K562 (cell line): ENCODE measurements at regions not wholly inside any gene's neighbourhood (a gene's known extent, or its start where the extent isn't known, plus 50 kb on each side); places are given as distances from the start of the nearest gene placed in this dataset.

Experiments
- ATAC-seq: fragments of 200-7000 bp; cut with Tn5 transposase; 3 replicates; pipeline ENCODE4 v1.9.1; 2020; ENCODE audit warnings: moderate library complexity
- BruUV-seq: library from RNA; stranded (reverse); fragments of 400-500 nt; replicated peaks from 2 replicates; lab custom pipeline; 2021; lab: Mats Ljungman, UMichigan
- CTCF ChIA-PET: fragments of 300-600 bp; formaldehyde crosslinking; extraction: SDS; loops from one replicate; lab custom pipeline; 2021; ENCODE audit warnings: low intra/inter-chr PET ratio; lab: Yijun Ruan, JAX
- POLR2A ChIA-PET: fragments of 300-600, 350-650 bp; sonication (Branson Sonifier 250); formaldehyde crosslinking; extraction: SDS; loops from one replicate; lab custom pipeline; 2021; ENCODE audit warnings: antibody characterized with exemption, inconsistent platforms; lab: Yijun Ruan, JAX
- DNase-seq, 4 experiments: peaks; one replicate each; pipeline versions ENCODE4 v3.0.0 to v3.0.0-alpha.2; 2011 to 2018; ENCODE audit warnings: low spot score in 3 of 4, mixed read lengths in 3 of 4; ENCODE audit errors: extremely low read depth in 1 of 4
- FAIRE-seq: peaks from 2 replicates; lab custom pipeline; 2011; peaks lifted over from hg19 to GRCh38; lab: Jason Lieb, UNC
- H2AFZ ChIP-seq: 2 replicates; pipeline ENCODE4 v1.6.0; 2011; ENCODE audit warnings: low read depth, low read length, control low read depth, inconsistent platforms
- H3K27ac ChIP-seq: fragments of 200-600 bp; 3 replicates; pipeline ENCODE4 v1.8.0; 2011; ENCODE audit warnings: low read depth, mild to moderate bottlenecking, control low read depth, inconsistent platforms, low read length, moderate library complexity, mixed read lengths; ENCODE audit errors: extremely low read depth
- H3K27me3 ChIP-seq, 2 experiments: fragments of 300-600 bp in 1 of 2; 2 replicates in 1 of 2; 3 replicates in 1 of 2; pipeline versions ENCODE4 v1.6.0 to v1.8.0; 2011; ENCODE audit warnings: inconsistent platforms in 2 of 2, low read length in 2 of 2, mild to moderate bottlenecking in 1 of 2, mixed read lengths in 1 of 2, moderate library complexity in 1 of 2; ENCODE audit not compliant: control insufficient read depth in 2 of 2, insufficient read depth in 2 of 2
- H3K36me3 ChIP-seq: fragments of 300-600 bp; 3 replicates; pipeline ENCODE4 v1.8.0; 2011; ENCODE audit warnings: mild to moderate bottlenecking, low read length, inconsistent platforms; ENCODE audit not compliant: control insufficient read depth, insufficient read depth
- H3K4me1 ChIP-seq, 2 experiments: fragments of 200-600 bp in 1 of 2; replicated peaks in 1 of 2; 2 replicates in 1 of 2; 3 replicates in 1 of 2; pipeline versions ENCODE4 v1.5.1 to v1.8.0; 2011; ENCODE audit warnings: inconsistent platforms in 2 of 2, low read length in 2 of 2, mild to moderate bottlenecking in 1 of 2, mixed read lengths in 1 of 2, moderate library complexity in 1 of 2; ENCODE audit not compliant: control insufficient read depth in 2 of 2, insufficient read depth in 2 of 2
- H3K4me2 ChIP-seq: 2 replicates; pipeline ENCODE4 v1.6.1; 2011; ENCODE audit warnings: low read length, control low read depth, inconsistent platforms, mixed read lengths; ENCODE audit not compliant: insufficient read depth
- H3K4me3 ChIP-seq: fragments of 200-600 bp; sonication (generic), shearing (Covaris generic); 2 replicates; pipeline ENCODE4 v1.5.1; 2016; ENCODE audit warnings: control low read depth, inconsistent platforms
- H3K79me2 ChIP-seq: fragments of 200-600 bp; 3 replicates; pipeline ENCODE4 v1.8.0; 2011; ENCODE audit warnings: low read length, inconsistent platforms; ENCODE audit not compliant: control insufficient read depth, insufficient read depth
- H3K9ac ChIP-seq, 2 experiments: 2 replicates each; pipeline versions ENCODE4 v1.6.0 to v1.6.1; 2011; ENCODE audit warnings: low read depth in 2 of 2, low read length in 2 of 2, control low read depth in 1 of 2, inconsistent platforms in 1 of 2, mild to moderate bottlenecking in 1 of 2, mixed read lengths in 1 of 2; ENCODE audit not compliant: insufficient read depth in 1 of 2
- H3K9me1 ChIP-seq: one replicate; pipeline ENCODE4 v1.6.0; 2011; ENCODE audit warnings: inconsistent platforms, mild to moderate bottlenecking, low read length, moderate library complexity; ENCODE audit not compliant: control insufficient read depth, insufficient read depth
- H3K9me3 ChIP-seq: replicated peaks from 2 replicates; pipeline ENCODE4 v1.5.1; 2011; ENCODE audit warnings: low read depth, low read length, inconsistent platforms; ENCODE audit not compliant: control insufficient read depth, insufficient read depth
- H4K20me1 ChIP-seq: replicated peaks from 2 replicates; pipeline ENCODE4 v1.6.1; 2011; ENCODE audit warnings: low read length, inconsistent platforms, mixed read lengths; ENCODE audit not compliant: control insufficient read depth, insufficient read depth
- CAMTA2 ChIP-seq: fragments of 250-450 bp; sonication (Bioruptor Pico); conservative IDR thresholded peaks from 2 replicates; pipeline ENCODE4 v1.5.1; 2022
- CCNT2 ChIP-seq: IDR thresholded peaks from 2 replicates; pipeline ENCODE4 v1.6.1; 2011; ENCODE audit warnings: borderline replicate concordance, low read depth, mild to moderate bottlenecking, moderate library complexity, mixed read lengths, low read length; ENCODE audit not compliant: insufficient read length; ENCODE audit errors: extremely low read depth
- CEBPG ChIP-seq, 3 experiments: fragments of 200-800 bp in 1 of 3; sonication (Bioruptor generic) in 1 of 3; sonication (generic) in 1 of 3; formaldehyde crosslinking in 1 of 3; IDR thresholded peaks in 2 of 3; conservative IDR thresholded peaks in 1 of 3; 2 replicates each; pipeline versions ENCODE4 v1.6.1 to v1.8.0; 2016 to 2022; ENCODE audit warnings: missing compliant biosample characterization in 2 of 3, missing genetic modification characterization in 2 of 3, mild to moderate bottlenecking in 1 of 3, missing genetic modification reagents in 1 of 3
- ETV5 ChIP-seq: sonication (generic); formaldehyde crosslinking; IDR thresholded peaks from 2 replicates; pipeline ENCODE4 v1.4.0; 2020; ENCODE audit warnings: low read depth, mild to moderate bottlenecking, missing genetic modification reagents
- FUS ChIP-seq: fragments of 200-400 bp; formaldehyde crosslinking; optimal IDR thresholded peaks from 2 replicates; pipeline ENCODE3; 2017; ENCODE audit warnings: low read depth, low read length
- NELFE ChIP-seq: IDR thresholded peaks from 2 replicates; pipeline ENCODE4 v1.6.1; 2011; ENCODE audit warnings: mild to moderate bottlenecking; ENCODE audit not compliant: insufficient read depth, insufficient read length
- SREBF1 ChIP-seq: fragments of 150-350 bp; IDR thresholded peaks from 2 replicates; pipeline ENCODE4 v1.6.1; 2014; ENCODE audit warnings: antibody characterized with exemption, low read depth, low read length, borderline replicate concordance
- TCF3 ChIP-seq: sonication (generic); formaldehyde crosslinking; IDR thresholded peaks from 2 replicates; pipeline ENCODE4 v1.4.0; 2020; ENCODE audit warnings: mild to moderate bottlenecking, missing genetic modification reagents
- U2AF2 ChIP-seq: fragments of 200-400 bp; formaldehyde crosslinking; optimal IDR thresholded peaks from 2 replicates; pipeline ENCODE3; 2017; ENCODE audit warnings: low read depth, mild to moderate bottlenecking, low read length
- ZNF696 ChIP-seq: fragments of 250-450 bp; sonication (Bioruptor Pico); conservative IDR thresholded peaks from 2 replicates; pipeline ENCODE4 v1.4.0; 2020; ENCODE audit warnings: mild to moderate bottlenecking, moderate library complexity
- WGBS: fragments of 100-300 bp; shearing (Covaris generic); methylation state at CpG from one replicate; pipeline ENCODE4 v1.1.6; 2016; ENCODE audit warnings: low coverage, mixed read lengths; ENCODE audit not compliant: insufficient coverage; ENCODE audit errors: missing lambda C conversion rate; 5-methylcytosine and 5-hydroxymethylcytosine counted together
- in situ Hi-C: fragments of 300-500 bp; cut with MboI; formaldehyde crosslinking; loops from 4 replicates; pipeline ENCODE4 v1.15.0; 2018; ENCODE audit warnings: inconsistent platforms, mixed read lengths
- intact Hi-C: fragments of 100-400 bp; cut with micrococcal nuclease; formaldehyde crosslinking; loops from 2 replicates; pipeline ENCODE4 v1.14.2; 2022
- TF ChIP-seq, protein P1 (sequence below): fragments of 450-650 bp; formaldehyde crosslinking; IDR thresholded peaks from 2 replicates; pipeline ENCODE4 v1.4.0; 2022; ENCODE audit warnings: missing genetic modification characterization
- TF ChIP-seq, protein P2 (sequence below): sonication (generic); formaldehyde crosslinking; IDR thresholded peaks from 2 replicates; pipeline ENCODE4 v1.9.0; 2022; ENCODE audit warnings: mild to moderate bottlenecking, missing genetic modification reagents
- TF ChIP-seq, protein P3 (sequence below): fragments of 450-650 bp; IDR thresholded peaks from 2 replicates; pipeline ENCODE4 v1.6.1; 2018; ENCODE audit warnings: mild to moderate bottlenecking, low read depth; ENCODE audit not compliant: partially characterized antibody
- TF ChIP-seq, protein P4 (sequence below): IDR thresholded peaks from 2 replicates; pipeline ENCODE4 v1.6.1; 2012; ENCODE audit warnings: low read depth, low read length, improper control_type of control experiment, borderline replicate concordance

DNA sequence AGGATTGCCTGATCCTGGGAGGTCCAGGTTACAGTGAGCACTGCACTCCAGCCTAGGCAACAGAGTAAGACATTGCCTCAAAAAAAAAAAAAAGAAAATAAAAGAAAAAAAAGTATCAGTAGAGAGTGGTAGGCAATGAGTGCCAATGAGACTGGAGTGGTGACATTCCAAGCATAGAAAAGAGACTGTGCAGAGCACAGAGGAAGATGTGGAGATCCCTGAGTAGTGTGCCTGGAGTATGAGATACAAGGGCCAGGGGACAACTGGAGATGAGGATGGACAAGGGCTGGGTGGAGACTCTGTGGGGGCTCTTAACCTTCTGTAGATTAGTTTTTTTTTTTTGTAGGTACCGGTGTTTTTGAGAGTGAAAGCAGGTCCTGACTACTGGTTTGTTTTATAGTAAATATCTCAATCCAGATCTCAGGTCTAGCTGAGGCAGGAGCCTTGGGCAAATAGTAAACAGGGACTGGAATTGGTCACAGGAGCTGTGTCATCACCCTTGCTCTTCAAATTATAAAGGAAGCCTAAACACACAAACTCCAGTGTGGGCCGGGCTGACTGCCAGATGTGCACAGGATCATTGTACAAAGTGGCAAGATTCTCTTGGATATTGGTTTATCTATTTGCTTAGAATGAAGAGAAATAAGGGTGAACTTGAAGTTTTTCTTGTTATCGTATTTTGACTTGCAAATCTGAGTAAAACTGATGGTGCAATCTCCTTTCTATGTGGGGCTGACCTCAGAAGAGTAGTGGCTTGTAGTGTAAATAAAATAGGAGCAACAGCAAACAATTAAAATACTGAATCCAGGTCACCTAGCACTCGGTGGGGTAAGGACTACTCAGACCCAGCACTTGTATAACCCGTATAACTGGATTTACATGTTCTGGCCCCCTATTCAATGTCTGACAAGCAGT lies 144.9 kb downstream of the SOX4 start:
- BruUV-seq, result no TSS peak
- TF ChIP-seq CCNT2 (no peak), NELFE (no peak), CEBPG (CRISPR knock-in tag; IDR thresholded peaks at IDR 0.05) (no peak), CEBPG (tag; conservative IDR thresholded peaks at IDR 0.05 in 1 of 2, IDR thresholded peaks at IDR 0.05 in 1 of 2) (no peak), CAMTA2 (no peak), ZNF696 (CRISPR knock-in tag) (no peak), ETV5 (CRISPR knock-in tag) (no peak), TCF3 (CRISPR knock-in tag) (no peak), FUS (no peak), SREBF1 (no peak), U2AF2 (no peak)
- TF ChIP-seq, protein P1, sequence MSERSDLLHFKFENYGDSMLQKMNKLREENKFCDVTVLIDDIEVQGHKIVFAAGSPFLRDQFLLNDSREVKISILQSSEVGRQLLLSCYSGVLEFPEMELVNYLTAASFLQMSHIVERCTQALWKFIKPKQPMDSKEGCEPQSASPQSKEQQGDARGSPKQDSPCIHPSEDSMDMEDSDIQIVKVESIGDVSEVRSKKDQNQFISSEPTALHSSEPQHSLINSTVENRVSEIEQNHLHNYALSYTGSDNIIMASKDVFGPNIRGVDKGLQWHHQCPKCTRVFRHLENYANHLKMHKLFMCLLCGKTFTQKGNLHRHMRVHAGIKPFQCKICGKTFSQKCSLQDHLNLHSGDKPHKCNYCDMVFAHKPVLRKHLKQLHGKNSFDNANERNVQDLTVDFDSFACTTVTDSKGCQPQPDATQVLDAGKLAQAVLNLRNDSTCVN, result no peak
- TF ChIP-seq, protein P2, sequence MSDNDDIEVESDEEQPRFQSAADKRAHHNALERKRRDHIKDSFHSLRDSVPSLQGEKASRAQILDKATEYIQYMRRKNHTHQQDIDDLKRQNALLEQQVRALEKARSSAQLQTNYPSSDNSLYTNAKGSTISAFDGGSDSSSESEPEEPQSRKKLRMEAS (CRISPR knock-in tag), result no peak
- TF ChIP-seq, protein P3, sequence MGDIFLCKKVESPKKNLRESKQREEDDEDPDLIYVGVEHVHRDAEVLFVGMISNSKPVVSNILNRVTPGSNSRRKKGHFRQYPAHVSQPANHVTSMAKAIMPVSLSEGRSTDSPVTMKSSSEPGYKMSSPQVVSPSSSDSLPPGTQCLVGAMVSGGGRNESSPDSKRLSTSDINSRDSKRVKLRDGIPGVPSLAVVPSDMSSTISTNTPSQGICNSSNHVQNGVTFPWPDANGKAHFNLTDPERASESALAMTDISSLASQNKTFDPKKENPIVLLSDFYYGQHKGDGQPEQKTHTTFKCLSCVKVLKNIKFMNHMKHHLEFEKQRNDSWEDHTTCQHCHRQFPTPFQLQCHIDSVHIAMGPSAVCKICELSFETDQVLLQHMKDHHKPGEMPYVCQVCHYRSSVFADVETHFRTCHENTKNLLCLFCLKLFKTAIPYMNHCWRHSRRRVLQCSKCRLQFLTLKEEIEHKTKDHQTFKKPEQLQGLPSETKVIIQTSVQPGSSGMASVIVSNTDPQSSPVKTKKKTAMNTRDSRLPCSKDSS, result no peak
- TF ChIP-seq, protein P4, sequence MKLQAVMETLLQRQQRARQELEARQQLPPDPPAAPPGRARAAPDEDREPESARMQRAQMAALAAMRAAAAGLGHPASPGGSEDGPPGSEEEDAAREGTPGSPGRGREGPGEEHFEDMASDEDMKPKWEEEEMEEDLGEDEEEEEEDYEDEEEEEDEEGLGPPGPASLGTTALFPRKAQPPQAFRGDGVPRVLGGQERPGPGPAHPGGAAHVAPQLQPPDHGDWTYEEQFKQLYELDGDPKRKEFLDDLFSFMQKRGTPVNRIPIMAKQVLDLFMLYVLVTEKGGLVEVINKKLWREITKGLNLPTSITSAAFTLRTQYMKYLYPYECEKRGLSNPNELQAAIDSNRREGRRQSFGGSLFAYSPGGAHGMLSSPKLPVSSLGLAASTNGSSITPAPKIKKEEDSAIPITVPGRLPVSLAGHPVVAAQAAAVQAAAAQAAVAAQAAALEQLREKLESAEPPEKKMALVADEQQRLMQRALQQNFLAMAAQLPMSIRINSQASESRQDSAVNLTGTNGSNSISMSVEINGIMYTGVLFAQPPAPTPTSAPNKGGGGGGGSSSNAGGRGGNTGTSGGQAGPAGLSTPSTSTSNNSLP, result no peak
- peaks cover 0 to 3% of the 10 kb centered on the region in 2 experiments; a peak in 2 of 5 replicates for H3K27me3 ChIP-seq
- FAIRE-seq (no peak), ATAC-seq (no peak), DNase-seq (no peak)
- no peak overlapping the region for H3K4me3 ChIP-seq
- intact Hi-C loops, result no loop called here
- no peaks in the 10 kb centered on the region for H4K20me1 ChIP-seq
- ChIA-PET POLR2A (interaction anchor here (0.6 kb wide), 1 partner anchor 60 kb away, joined by 3 read pairs; no protein-coding TSS in a partner anchor), CTCF (no interaction called here)
- no peaks in the 10 kb centered on the region for H3K36me3 ChIP-seq
- H3K4me1 ChIP-seq, result no peaks in the 10 kb centered on the region
- no peaks in the 10 kb centered on the region for H3K79me2 ChIP-seq
- H3K4me2 ChIP-seq, result no peak overlapping the region
- 2% methylated on average over 4 of the region's 5 CpGs for WGBS
- in situ Hi-C loops, result no loop called here
- no peak overlapping the region for H3K27ac ChIP-seq
- H3K9me3 ChIP-seq, result no peaks in the 10 kb centered on the region
- H3K9ac ChIP-seq, result no peak overlapping the region
- no peak overlapping the region for H2AFZ ChIP-seq
- H3K9me1 ChIP-seq, result no peaks in the 10 kb centered on the region
